ENCODE measurements at regions not wholly inside any gene's neighbourhood (a gene's known extent, or its start where the extent isn't known, plus 50 kb on each side); places are given as distances from the start of the nearest gene placed in this dataset.
"Not testable (repeated sequence)": the region's sequence is repeated elsewhere in the genome, so short reads cannot be mapped to it uniquely, and the experiment has no call there.

DNA sequence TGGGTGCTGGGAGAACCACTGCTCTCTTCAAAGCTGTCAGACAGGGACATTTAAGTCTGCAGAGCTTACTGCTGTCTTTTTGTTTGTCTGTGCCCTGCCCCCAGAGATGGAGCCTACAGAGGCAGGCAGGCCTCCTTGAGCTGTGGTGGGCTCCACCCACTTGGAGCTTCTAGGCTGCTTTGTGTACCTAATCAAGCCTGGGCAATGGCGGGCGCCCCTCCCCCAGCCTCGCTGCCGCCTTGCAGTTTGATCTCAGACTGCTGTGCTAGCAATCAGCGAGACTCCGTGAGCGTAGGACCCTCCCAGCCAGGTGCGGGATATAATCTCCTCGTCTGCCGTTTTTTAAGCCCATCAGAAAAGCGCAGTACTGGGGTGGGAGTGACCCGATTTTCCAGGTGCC is 125.6 kb upstream of the LRATD1 start:
- DNase-seq, result not testable (repeated sequence)

DNA sequence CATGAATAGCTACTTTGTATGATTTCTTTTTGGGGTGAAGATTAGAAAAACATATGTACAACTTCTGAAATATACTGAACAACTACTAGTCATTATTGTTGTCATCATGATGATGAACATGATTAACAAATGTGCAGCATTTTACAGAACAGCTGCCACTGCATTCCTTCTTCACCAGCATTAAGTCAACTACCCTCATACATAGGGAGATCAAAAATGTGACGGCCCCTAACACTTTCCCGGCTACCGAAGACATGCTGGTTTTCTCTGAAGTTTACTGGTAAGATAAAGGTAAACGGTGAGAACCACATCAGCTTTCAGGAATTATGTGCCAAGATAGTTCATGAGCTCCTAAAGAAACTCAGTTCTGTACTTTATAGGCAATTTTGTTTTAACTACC is 121.0 kb upstream of the LRATD1 start:
- no peak for DNase-seq

DNA sequence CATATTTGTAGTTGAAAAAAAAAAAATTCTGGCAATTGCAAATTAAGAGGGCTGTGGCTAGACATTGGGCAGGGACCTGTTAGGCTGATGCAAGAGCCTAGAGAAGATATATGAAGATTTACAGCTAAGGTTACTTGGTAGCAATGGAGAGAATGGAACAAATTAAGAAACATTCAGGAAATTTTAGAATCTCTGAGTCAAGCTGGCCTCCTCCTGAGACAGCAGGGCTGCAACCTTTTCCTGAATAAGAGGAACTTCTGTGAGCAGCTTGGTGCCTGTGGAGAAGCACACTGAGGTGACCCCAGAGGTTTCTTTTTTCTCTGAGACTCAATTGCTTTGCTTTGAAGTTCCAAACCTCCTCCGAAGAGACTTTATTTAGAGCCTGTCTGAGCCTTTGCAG is 118.6 kb upstream of the LRATD1 start:
- DNase-seq, result no peak

DNA sequence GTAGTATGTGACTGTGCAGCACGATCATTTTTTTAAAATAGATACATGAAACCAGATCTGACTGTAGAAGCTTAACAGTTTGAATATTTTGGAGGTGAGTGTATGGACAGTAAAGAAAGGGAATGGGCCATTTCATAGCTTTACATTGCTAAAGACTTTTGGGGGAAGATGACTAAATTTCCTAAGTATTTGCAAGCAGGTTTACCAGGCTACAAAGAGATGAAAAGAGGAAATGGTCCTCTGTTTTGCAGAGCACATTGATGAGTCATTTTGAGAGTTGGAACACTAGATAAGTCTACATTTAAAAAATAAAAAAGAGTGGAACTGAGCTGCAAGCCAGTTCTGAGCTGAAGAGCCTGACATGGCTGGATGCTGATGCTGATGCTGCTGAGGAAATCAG is 115.7 kb upstream of the LRATD1 start:
- DNase-seq, result no peak

DNA sequence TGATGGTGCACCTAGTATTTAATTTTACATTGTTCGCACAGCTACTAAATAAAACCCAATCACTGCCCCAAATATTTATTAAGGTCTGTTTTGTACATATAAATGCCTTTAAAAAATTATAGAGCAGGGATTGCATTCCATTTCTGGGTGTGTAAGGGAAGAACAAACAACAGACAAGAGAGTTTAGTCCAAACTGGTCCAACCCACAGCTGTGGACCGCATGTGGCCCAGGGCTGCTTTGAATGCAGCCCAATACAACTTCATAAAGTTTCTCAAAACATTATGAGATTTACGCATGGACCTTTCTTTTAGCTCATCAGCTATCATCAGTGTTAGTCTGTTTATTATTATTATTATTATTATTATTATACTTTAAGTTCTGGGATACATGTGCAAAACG is 114.8 kb upstream of the LRATD1 start:
- no peak for DNase-seq

DNA sequence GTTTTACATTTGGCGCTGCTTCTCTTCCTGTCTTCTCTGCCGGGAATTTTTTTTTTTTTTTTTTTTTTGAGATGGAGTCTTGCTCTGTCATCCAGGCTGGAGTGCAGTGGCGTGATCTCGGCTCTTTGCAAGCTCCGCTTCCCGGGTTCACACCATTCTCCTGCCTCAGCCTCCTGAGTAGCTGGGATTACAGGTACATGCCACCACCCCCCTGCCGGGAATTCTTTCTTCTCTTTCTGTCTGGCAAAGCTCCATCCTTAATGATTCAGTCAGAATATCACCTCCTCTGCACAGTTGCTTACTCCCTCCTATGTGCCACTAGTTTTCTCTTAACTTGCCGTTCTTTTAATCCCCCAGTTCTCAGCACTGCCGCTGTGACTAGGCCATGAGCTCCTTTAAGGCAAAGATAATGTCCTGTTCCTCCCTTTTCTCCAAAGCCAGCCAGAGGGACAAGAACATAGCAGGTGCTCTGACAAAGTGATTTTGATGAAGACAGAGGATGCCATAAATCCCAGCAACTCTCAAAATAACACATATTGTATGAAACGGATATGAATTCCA is 112.1 kb upstream of the LRATD1 start:
- DNase-seq, result no peak

DNA sequence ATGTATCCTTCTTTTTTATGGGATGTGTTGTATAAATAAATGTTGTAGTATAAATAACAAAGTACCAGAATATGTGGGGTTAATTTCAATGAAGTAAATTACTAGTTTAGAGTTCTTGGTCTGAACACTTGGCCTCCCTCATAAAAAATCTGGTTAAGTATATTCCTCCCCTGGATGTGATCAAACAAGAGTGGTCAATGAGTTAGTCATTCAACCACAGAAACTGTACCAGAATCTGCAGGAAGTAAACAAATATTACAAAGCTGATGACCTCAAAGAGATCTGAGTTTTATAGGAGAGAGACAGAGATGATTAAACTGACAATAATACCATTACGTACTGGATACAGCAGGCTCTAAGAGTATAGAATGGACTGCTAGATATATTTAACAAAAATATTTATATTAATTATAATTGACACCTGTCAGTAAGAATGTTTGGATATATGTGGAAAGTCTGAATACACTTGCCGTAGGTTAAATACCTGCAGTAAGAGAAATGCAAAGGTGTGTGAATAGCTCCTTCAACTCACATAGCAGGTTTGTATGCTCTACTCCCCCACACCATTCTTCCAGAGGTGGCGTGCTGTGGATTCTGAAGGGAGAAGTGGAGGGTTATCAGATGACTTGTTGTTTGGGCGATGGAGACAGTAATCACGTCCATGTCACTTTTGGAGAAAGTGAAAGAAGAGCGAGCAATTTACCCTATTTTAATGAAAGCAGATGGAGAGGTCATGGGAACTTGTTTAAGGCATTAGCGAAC is 108.3 kb upstream of the LRATD1 start:
- DNase-seq, result no peak

DNA sequence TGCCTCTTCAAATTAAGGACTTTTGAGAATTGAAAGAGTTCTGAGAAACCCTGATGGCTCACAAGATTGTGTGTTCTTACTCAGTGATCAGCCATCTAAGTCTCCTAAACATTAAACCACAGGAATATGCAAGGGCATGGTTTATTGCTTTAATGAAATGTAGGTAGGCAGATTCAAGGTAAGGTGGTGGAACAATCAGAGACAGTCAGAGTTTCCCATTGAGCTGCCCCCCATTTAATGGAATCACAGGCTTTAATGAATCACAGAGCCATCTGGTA is 107.8 kb upstream of the LRATD1 start:
- DNase-seq, result no peak

DNA sequence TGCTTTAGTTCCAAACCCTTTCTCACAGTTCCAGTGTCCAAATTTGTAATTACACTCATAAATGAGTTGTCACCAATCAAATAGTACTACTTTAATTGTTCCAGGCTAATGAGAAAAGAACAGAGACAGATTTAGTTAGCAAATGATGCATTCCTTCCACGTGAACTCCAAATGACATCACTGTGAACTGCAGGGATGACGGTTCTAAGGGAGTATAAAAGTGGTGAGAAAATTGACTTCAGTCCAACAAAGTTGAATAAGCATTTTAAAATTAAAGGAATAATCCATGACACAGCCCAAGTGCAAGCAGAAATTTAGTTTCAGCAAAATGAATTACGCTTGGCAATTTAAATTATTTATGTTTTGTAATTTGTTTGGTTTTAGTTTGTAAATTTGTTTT is 102.0 kb upstream of the LRATD1 start:
- DNase-seq, result no peak

DNA sequence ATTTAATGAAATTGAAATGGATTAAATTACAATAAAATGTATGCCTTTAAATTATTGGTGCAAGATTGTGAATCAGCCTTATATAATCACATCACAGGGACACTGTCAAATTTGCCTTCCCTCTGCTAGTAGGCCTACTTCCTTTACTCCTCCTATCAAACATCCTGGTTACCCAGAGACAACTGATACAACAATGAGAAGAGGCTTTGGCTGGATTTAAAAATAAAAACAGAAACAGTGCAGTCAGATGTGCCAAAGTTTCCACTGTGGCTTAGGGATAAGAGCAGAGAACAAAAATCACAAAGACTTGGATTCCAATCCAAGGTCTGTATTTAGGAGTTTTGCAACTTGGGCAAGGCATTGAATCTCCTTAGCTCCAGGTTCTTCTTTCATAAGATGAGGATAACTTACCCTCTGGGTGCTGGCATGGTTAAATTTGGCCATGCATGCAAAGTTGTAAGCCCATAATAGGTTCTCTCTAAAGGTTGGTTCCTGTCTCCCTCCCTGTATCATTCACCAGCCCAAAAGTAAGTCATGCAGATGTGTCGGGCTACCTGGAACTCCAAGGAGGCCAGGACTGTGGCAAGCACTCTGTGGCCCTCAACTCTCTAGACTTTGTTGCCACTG is 99.3 kb upstream of the LRATD1 start:
- DNase-seq, result no peak

DNA sequence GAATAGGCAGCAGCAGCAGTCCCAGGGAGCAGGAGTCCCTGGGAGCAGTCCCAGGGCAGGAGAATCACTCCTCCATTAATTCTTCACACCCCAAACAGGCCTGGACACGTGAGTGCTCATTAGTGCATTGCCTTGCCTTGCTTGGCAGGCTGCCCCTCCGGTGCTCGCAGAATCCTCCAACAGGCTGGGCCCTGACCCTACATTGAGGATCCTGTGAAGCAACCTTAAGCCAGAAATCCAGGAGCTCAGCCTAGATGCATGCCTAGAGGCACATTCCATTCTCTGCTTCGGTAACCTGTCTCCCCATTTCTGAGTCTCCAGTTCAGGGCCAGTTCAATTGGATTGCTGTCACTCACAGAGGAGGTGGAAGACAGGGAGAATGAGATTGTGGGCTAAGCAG is 97.4 kb upstream of the LRATD1 start:
- peak; percentile 88 for DNase-seq

DNA sequence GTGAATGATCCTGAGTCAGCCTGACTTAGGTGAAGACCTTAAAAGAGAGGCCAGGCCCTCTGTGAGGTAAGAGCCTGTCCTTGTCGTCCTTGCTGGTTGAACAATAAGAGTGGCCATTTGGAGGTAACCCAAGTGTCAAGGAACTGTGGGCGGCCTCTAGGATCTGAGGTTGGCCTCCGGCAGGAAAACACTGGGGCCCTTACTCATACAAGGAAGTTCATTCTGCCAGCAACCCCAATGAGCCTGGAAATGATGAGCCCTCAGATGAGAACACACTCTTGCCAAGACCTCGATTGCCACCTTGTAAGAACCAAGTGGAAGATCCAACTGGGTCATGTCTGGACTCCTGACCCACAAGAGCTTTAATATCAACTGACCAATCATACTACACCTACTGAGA is 95.5 kb upstream of the LRATD1 start:
- DNase-seq, result no peak

DNA sequence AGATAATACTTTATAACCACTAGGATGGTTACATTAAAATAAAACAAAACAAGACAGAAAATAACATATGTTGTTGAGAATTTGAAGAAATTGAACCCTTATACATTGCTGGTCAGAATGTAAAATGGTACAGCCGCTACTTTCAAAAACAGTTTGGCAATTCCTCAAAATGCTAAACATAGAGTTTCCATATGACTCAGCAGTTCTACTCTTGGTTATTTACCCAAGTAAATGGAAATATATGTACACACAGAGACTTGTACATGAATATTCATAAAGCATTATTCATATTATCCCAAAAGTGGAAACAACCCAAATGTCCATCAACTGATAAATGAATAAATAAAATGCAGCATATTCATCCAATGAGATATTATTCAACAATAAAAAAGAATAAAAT is 92.5 kb upstream of the LRATD1 start:
- DNase-seq, result no peak

DNA sequence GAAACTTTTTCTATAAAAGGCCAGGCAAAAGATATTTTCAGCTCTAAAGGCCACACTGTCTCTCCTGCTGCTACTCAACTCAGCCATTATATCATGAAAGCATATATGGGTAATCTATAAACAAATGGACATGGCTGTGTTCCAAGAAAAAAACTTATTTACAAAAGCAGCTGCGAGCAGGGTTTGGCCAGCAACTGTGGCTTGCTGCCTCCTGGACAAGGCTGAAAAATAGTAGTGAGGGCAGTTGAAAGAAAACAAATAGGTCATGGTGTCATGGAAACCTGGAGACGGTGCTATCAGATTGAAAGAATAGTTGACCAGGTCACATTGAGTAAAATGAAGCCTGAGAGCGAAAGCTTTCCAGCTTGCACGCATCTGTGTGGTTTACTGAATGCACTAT is 89.2 kb upstream of the LRATD1 start:
- no peak for DNase-seq

DNA sequence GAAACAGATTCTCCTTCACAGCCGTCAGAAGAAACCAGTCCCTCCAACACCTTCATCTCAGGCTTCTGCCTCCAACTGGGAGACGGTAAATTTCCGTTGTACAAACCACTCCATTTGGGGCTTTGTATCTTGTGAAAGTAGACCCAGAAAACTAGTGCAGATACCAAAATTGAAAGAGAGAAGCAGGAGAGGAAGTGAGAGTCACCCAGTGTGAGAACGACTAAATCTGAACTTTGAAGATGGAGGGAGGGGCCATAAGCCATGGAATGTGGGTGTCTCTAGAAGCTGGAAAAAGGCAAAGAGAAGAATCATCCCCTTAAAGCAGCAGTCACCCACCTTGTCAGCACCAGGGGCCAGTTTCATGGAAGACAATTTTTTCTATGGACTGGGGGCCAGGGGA is 88.3 kb upstream of the LRATD1 start:
- no peak for DNase-seq

DNA sequence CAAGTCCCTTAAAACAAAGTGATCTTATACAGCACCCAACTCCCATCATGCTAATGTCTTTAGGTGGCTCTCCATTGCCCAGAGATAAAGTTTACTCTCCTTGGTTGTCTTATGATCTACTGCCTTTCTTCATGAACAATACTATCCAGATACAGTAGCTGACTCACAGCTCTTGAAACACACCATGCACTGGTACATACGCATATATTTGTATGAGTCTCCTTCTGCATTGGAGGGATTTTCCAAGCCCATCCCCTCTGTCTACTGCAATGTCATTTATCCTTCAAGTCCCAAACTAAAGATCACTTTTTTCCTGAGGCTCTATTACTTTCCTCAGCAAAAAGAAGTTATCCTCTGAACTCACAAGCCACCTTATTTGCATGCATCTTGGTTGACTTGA is 84.7 kb upstream of the LRATD1 start:
- DNase-seq, result no peak

DNA sequence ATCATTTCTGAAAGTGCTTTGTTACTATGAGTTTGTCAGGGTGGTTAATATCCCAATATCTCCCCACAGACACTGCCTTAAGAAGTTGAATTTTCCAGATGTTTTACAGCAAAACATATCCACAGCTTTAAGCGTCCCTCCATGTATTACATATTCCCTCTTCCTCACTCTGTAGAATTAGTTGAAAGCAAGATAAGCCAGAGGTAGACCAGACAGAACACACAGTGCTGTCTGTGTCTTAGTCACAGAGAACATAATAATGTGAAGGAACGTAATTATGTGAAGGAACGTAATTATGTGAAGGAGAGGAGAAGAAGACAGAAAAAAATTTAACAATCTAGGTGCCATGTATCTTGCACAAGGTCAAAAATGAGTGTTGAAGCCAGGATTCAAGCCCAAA is 81.9 kb upstream of the LRATD1 start:
- DNase-seq, result no peak

DNA sequence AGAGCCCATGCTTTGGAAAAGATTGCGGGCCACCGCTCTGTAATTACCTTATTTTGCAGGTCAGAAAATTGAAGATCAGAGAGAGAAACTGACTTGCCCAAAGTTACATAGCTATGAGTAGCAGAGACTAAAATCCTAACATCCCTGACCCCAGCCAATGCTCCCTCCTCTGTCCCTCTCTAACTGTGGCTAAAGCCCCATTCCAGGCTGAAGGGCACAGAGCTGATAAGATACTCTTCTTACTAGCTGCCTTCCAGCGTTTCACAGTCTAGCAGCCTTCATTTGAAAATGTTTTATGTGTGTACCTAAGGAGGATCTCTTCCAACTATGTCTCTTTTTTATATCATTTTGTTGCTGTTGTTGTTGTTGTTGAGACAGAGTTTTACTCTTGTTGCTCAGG is 81.4 kb upstream of the LRATD1 start:
- no peak for DNase-seq

DNA sequence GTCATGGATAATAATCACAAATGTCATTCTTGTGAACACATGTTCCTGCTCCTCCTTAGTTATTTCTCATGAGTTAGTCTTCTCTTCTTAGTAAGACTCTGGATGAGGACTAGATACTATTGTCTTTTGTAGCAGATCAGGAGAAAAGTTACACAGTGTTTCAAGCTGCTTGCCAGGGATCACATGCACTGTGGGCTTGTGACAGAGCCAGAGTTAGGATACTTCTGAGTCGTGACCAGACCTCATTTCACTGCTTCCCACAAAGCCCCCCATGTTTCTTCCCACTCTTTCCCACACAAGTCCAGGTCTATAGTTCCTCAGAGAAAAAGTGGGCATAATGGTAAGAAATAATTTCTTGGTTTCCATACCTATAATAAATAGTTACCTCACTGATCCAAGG is 80.2 kb upstream of the LRATD1 start:
- no peak for DNase-seq

DNA sequence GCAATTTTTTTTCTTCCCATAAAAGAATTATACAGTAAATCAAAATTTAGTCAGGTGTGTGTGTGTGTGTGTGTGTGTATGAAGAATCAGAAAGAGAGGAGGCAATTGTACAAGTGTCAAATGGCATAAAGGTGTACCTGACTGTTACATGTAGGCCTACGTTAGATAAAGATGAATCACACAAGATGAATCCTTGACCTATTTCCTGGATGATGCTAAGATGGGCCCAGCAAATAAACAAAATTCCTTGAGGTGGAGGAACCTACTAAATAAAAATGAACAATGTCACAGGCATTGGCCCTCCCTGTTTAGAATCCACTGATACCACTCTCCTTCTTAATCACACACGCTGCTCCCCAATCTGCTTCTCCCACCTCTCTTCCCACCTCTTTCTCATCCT is 79.7 kb upstream of the LRATD1 start:
- DNase-seq, result no peak

DNA sequence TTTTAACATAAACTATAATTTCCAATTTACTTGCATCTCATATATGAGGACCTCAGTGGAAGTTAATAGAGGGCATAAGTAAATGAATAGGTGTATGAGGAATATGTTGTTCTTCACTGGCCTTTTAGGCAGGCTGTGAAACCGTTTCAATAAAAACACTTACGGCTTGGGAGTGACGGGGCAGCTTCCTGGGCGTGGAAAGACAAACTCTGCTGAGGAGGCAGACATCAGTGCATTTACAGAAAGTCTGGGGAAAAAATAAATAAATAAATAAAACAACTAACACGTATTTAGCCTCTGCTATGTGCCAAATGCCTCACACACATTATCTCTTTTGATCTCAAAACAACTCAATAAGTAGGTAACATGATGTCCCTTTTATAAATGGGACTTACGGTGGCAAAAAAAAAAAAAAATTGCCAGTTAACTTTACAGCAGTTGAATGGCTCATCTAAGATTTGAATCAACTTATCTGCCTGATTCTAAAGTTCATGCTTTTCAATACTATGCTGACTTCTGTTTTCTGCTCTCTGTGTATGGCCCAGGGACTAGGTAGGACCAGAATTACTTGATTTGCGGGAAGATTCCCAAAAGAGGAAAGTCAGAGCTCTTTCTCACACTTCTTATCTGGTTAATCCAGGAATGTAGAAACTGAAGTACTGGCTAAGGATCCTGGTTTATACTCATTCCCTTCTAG is 77.5 kb upstream of the LRATD1 start:
- DNase-seq, result no peak

DNA sequence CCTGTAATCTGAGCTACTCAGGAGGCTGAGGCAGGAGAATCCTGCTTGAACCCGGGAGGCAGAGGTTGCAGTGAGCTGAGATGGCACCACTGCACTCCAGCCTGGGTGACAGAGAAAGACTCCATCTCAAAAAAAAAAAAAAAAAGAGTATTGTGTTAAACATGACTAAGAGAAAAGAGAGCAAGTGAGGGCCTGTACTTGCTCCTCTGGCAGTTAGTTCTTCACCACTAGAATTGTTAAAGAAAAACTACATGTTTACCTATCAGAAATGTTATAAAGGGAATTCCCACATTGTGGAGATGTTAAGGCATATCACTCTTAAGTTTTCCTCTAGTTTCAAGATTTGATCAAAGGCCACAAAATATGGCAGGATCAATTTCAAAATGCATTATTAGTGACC is 75.4 kb upstream of the LRATD1 start:
- DNase-seq, result no peak

DNA sequence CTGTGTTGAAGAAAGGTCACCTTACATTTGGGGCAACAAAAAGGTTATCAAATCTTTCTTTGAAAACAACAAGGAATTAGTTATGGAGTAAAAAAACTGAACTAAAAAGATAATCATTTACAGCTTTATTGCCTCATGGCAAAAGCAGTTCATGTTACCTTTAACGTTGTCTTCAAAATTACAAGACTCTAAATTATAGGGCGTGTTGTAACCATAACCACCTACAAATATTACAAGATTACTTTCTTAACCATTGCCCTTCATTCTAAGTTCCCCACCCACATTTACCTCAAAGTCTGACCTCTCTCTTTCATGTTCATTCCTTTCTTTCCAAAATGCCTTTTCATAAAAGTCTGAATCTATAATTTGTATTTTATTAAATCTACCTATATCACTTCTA is 74.6 kb upstream of the LRATD1 start:
- DNase-seq, result no peak

DNA sequence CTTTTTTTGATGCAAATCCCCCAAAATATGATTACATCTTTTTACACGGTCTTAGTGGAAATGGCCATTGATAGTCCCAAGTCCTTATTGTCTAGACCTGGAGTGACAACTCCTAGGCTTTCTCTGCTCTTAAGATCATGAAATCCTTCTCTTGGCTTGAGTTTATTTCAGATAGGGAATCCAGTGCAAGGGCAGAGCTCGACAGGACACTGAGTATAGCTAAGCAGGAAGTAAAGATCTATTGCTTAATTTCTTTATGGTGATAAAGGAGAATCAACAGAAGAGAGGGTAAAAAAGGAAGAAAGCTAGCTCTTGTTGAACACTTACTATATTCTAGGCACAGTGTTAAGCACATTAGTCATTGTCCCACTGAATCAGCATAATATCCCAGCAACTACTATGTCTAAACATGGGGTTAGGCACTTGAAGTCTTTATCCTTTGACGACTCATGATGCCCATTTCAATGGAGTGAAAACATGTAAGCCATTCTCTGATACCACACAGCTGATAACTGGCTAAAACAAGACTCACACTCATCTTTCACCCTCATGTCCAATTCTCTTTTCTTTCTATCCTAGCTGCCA is 74.1 kb upstream of the LRATD1 start:
- DNase-seq, result no peak

Data from islet precursor cell (in vitro differentiated cells).